DMS153 treated with DMSO at 0.1 percent for 48 hours (cell line): ENCODE measurements at regions not wholly inside any gene's neighbourhood (a gene's known extent, or its start where the extent isn't known, plus 50 kb on each side); places are given as distances from the start of the nearest gene placed in this dataset.
"Not testable (repeated sequence)": the region's sequence is repeated elsewhere in the genome, so short reads cannot be mapped to it uniquely, and the experiment has no call there.

Experiments
- DNase-seq: peaks from one replicate; lab custom pipeline; 2025; ENCODE audit not compliant: unreplicated experiment; lab: John Stamatoyannopoulos, UW

GRCh38 chr2:49807689-49808088 lies 653.4 kb upstream of the FSHR start:
- no peak for DNase-seq

GRCh38 chr2:49804111-49804510 lies 649.8 kb upstream of the FSHR start:
- no peak for DNase-seq

- DNase-seq, result no peak
Observed at GRCh38 chr2:49801898-49802450, 647.7 kb upstream of the FSHR start.

- DNase-seq, result no peak
Observed at GRCh38 chr2:49798570-49798969, 644.3 kb upstream of the FSHR start.

GRCh38 chr2:49796266-49796665 lies 642.0 kb upstream of the FSHR start:
- no peak for DNase-seq

GRCh38 chr2:49794396-49794795 lies 640.1 kb upstream of the FSHR start:
- no peak for DNase-seq

GRCh38 chr2:49788300-49788699 lies 634.0 kb upstream of the FSHR start:
- no peak for DNase-seq

- no peak for DNase-seq
Observed at GRCh38 chr2:49780949-49781348, 626.6 kb upstream of the FSHR start.

- DNase-seq, result no peak
Observed at GRCh38 chr2:49772299-49772970, 618.1 kb upstream of the FSHR start.

GRCh38 chr2:49770919-49771318 lies 616.6 kb upstream of the FSHR start:
- DNase-seq, result no peak

- DNase-seq, result no peak
Observed at GRCh38 chr2:49767316-49767715, 613.0 kb upstream of the FSHR start.

GRCh38 chr2:49755777-49756176 lies 601.5 kb upstream of the FSHR start:
- DNase-seq, result no peak

GRCh38 chr2:49754381-49754780 lies 600.1 kb upstream of the FSHR start:
- no peak for DNase-seq

GRCh38 chr2:49753344-49753985 lies 599.1 kb upstream of the FSHR start:
- DNase-seq, result no peak

GRCh38 chr2:49737606-49738005 lies 583.3 kb upstream of the FSHR start:
- no peak for DNase-seq

GRCh38 chr2:49732924-49733323 lies 578.6 kb upstream of the FSHR start:
- not testable (repeated sequence) for DNase-seq

- DNase-seq, result no peak
Observed at GRCh38 chr2:49719241-49719640, 564.9 kb upstream of the FSHR start.

GRCh38 chr2:49715597-49715996 lies 561.3 kb upstream of the FSHR start:
- DNase-seq, result peak; percentile 7

- DNase-seq, result no peak
Observed at GRCh38 chr2:49714454-49714853, 560.1 kb upstream of the FSHR start.

GRCh38 chr2:49702740-49703139 lies 548.4 kb upstream of the FSHR start:
- DNase-seq, result no peak

GRCh38 chr2:49693961-49694360 lies 539.6 kb upstream of the FSHR start:
- DNase-seq, result no peak

- not testable (repeated sequence) for DNase-seq
Observed at GRCh38 chr2:49692022-49692421, 537.7 kb upstream of the FSHR start.

- peak; percentile 33 for DNase-seq
Observed at GRCh38 chr2:49687918-49688317, 533.6 kb upstream of the FSHR start.
